ENCODE measurements at regions not wholly inside any gene's neighbourhood (a gene's known extent, or its start where the extent isn't known, plus 50 kb on each side); places are given as distances from the start of the nearest gene placed in this dataset.

- 66% methylated on average over 4 of the region's 4 CpGs for WGBS (ENCODE audit: insufficient coverage)
- Histone ChIP-seq H3K4me3 (ENCODE audit: control insufficient read depth in 1 of 7, extremely low read depth in 1 of 7, insufficient read depth in 4 of 7, low read depth in 2 of 7, low read length in 6 of 7) (no peak overlapping the region), H3K36me3 (ENCODE audit: control insufficient read depth in 4 of 4, insufficient read depth in 4 of 4, low read length in 3 of 4) (no peaks in the 10 kb centered on the region), H3K27me3 (replicated peaks in 2 of 5; ENCODE audit: control insufficient read depth in 4 of 5, insufficient read depth in 5 of 5, low read length in 4 of 5) (no peaks in the 10 kb centered on the region), H3K4me1 (ENCODE audit: control extremely low read depth in 1 of 4, control insufficient read depth in 4 of 4, insufficient read depth in 4 of 4, low read length in 3 of 4) (no peaks in the 10 kb centered on the region), H3K27ac (ENCODE audit: insufficient read depth in 1 of 2, low read depth in 1 of 2, low read length in 2 of 2, poor library complexity in 1 of 2, severe bottlenecking in 2 of 2) (no peak overlapping the region), H3K9me3 (ENCODE audit: control extremely low read depth in 1 of 5, control insufficient read depth in 4 of 5, insufficient read depth in 2 of 5, low read depth in 1 of 5, low read length in 4 of 5) (no peaks in the 10 kb centered on the region)
- ChIA-PET POLR2A (no interaction called here), CTCF (no interaction called here)
- no peak for DNase-seq
Observed at GRCh38 chr10:109030581-109031210, 892.6 kb downstream of the XPNPEP1 start.

DNA sequence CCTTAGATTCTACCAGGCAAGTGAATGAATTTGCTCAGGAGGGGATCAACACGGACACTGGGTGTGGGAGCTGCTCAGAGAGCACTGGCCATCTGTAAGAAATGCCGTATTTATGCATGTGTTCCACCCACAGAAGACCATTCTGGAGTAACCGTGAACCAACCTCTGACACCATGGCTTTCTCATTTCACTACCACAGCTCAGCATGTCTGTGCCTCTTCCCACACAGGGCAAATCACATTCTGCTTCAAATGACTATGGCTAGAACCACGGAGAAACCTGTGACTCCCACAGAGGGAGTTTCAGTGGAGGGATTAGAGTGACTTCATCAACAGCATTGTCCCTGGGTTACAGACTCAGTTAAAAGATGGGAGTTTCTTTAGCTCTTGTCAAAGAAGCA is 893.4 kb downstream of the XPNPEP1 start:
- 100% methylated on average over 3 of the region's 4 CpGs for WGBS (ENCODE audit: insufficient coverage)
- H3K4me3 ChIP-seq (ENCODE audit: control insufficient read depth in 1 of 7, extremely low read depth in 1 of 7, insufficient read depth in 4 of 7, low read depth in 2 of 7, low read length in 6 of 7): no peak overlapping the region
- ChIA-PET POLR2A (interaction anchor here (0.6 kb wide), 1 partner anchor 14 kb away, joined by 3 read pairs; no protein-coding TSS in a partner anchor), CTCF (no interaction called here)
- no peaks in the 10 kb centered on the region for H3K36me3 ChIP-seq (ENCODE audit: control insufficient read depth in 4 of 4, insufficient read depth in 4 of 4, low read length in 3 of 4)
- no peaks in the 10 kb centered on the region for H3K27me3 ChIP-seq (replicated peaks in 2 of 5; ENCODE audit: control insufficient read depth in 4 of 5, insufficient read depth in 5 of 5, low read length in 4 of 5)
- DNase-seq: no peak
- no peaks in the 10 kb centered on the region for H3K4me1 ChIP-seq (ENCODE audit: control extremely low read depth in 1 of 4, control insufficient read depth in 4 of 4, insufficient read depth in 4 of 4, low read length in 3 of 4)
- no peaks in the 10 kb centered on the region for H3K9me3 ChIP-seq (ENCODE audit: control extremely low read depth in 1 of 5, control insufficient read depth in 4 of 5, insufficient read depth in 2 of 5, low read depth in 1 of 5, low read length in 4 of 5)
- H3K27ac ChIP-seq (ENCODE audit: insufficient read depth in 1 of 2, low read depth in 1 of 2, low read length in 2 of 2, poor library complexity in 1 of 2, severe bottlenecking in 2 of 2): no peak overlapping the region

DNA sequence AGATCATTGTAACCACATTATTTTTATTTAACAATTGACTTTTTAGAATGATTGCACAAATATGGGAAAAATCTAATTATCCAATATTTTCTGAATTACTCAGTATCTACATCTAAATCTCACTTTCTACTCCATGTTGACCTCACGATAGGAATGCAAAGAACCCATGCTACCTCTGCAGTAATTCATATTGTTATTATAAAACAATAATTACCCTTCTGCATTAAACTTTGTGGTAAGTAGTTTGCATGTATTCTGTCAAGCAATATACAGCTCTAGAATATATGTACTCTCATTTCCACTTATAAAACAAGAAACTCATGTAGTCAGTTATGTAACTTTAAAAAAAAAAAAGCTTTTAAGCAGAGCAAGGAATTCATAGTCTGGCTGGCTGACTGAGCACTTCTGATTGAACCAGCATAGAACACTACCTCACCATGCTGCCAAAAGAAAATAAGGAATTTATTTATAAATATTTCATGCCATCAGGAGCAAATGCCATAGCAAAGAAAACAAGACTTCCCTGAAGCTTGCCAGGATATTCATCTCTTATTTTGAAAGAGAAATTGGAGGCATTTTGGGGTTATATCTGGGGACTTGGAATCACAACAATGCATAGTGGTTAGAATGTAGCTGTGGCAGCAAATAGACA is 895.7 kb downstream of the XPNPEP1 start:
- CTCF ChIA-PET: no interaction called here
- no peaks in the 10 kb centered on the region for H3K36me3 ChIP-seq (ENCODE audit: control insufficient read depth in 4 of 4, insufficient read depth in 4 of 4, low read length in 3 of 4)
- no peaks in the 10 kb centered on the region for H3K27me3 ChIP-seq (replicated peaks in 2 of 5; ENCODE audit: control insufficient read depth in 4 of 5, insufficient read depth in 5 of 5, low read length in 4 of 5)
- POLR2A ChIA-PET: no interaction called here
- no peak overlapping the region for H3K4me3 ChIP-seq (ENCODE audit: control insufficient read depth in 1 of 7, extremely low read depth in 1 of 7, insufficient read depth in 4 of 7, low read depth in 2 of 7, low read length in 6 of 7)
- no CpG with 5 or more reads among the region's 1 CpG for WGBS (ENCODE audit: insufficient coverage)
- no peaks in the 10 kb centered on the region for H3K4me1 ChIP-seq (ENCODE audit: control extremely low read depth in 1 of 4, control insufficient read depth in 4 of 4, insufficient read depth in 4 of 4, low read length in 3 of 4)
- H3K27ac ChIP-seq (ENCODE audit: insufficient read depth in 1 of 2, low read depth in 1 of 2, low read length in 2 of 2, poor library complexity in 1 of 2, severe bottlenecking in 2 of 2): no peak overlapping the region
- DNase-seq: no peak
- no peaks in the 10 kb centered on the region for H3K9me3 ChIP-seq (ENCODE audit: control extremely low read depth in 1 of 5, control insufficient read depth in 4 of 5, insufficient read depth in 2 of 5, low read depth in 1 of 5, low read length in 4 of 5)

DNA sequence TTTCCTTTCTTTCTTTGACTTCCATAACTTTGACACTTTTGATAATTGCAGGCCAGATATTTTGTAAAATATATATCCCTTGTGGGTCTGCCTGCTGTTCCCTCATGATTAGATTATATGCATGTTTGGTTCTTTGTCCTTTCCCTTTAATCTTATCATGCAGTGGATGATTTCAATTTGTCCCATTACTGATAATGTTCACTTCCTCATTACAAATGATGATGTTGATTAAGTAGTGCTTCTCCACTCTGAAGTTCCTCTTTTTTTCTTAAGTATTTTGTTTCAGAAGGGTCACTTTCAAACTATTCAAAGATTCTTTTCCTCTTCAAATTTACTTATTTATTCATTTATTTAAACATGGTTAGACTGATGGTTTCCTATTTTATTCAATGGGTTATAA is 898.1 kb downstream of the XPNPEP1 start:
- H3K27ac ChIP-seq (ENCODE audit: insufficient read depth in 1 of 2, low read depth in 1 of 2, low read length in 2 of 2, poor library complexity in 1 of 2, severe bottlenecking in 2 of 2): no peak overlapping the region
- ChIA-PET POLR2A (no interaction called here), CTCF (no interaction called here)
- no peak overlapping the region for H3K4me3 ChIP-seq (ENCODE audit: control insufficient read depth in 1 of 7, extremely low read depth in 1 of 7, insufficient read depth in 4 of 7, low read depth in 2 of 7, low read length in 6 of 7)
- peak; percentile 10 to 68 (median 30) for DNase-seq
- no peaks in the 10 kb centered on the region for H3K27me3 ChIP-seq (replicated peaks in 2 of 5; ENCODE audit: control insufficient read depth in 4 of 5, insufficient read depth in 5 of 5, low read length in 4 of 5)
- no peaks in the 10 kb centered on the region for H3K4me1 ChIP-seq (ENCODE audit: control extremely low read depth in 1 of 4, control insufficient read depth in 4 of 4, insufficient read depth in 4 of 4, low read length in 3 of 4)
- no peaks in the 10 kb centered on the region for H3K9me3 ChIP-seq (ENCODE audit: control extremely low read depth in 1 of 5, control insufficient read depth in 4 of 5, insufficient read depth in 2 of 5, low read depth in 1 of 5, low read length in 4 of 5)
- H3K36me3 ChIP-seq (ENCODE audit: control insufficient read depth in 4 of 4, insufficient read depth in 4 of 4, low read length in 3 of 4): no peaks in the 10 kb centered on the region

DNA sequence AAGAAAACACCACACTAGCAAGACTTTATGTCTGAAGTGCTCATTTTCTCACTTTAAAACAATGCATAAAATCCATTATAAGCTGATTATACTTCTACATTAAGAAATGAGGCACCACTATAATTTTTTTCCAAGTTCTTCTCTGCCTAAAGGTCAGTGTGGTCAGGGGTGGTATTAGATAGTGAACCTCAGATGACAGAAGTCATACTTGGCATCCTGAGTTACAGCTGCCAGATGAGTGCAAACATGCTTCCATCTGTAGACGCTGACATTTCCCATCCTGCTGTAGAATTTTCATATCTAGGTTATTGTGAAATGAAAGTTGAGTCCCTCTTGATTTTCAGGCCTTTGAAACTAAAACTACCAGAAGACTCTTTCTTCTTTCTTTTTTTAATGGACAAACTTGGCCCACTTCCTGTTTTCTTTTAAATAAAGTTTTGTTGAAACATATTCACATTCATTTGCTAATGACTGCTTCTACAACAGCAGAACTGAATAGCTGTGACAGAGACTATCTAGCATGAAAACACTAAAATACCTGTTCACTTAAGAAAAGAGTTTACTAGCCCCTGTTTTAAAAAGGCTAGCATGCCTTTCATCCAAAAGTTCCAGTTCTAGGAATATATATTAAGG is 900.8 kb downstream of the XPNPEP1 start:
- Histone ChIP-seq H3K27me3 (replicated peaks in 2 of 5; ENCODE audit: control insufficient read depth in 4 of 5, insufficient read depth in 5 of 5, low read length in 4 of 5) (no peaks in the 10 kb centered on the region), H3K36me3 (ENCODE audit: control insufficient read depth in 4 of 4, insufficient read depth in 4 of 4, low read length in 3 of 4) (no peaks in the 10 kb centered on the region), H3K27ac (ENCODE audit: insufficient read depth in 1 of 2, low read depth in 1 of 2, low read length in 2 of 2, poor library complexity in 1 of 2, severe bottlenecking in 2 of 2) (no peak overlapping the region), H3K4me1 (ENCODE audit: control extremely low read depth in 1 of 4, control insufficient read depth in 4 of 4, insufficient read depth in 4 of 4, low read length in 3 of 4) (no peaks in the 10 kb centered on the region), H3K4me3 (ENCODE audit: control insufficient read depth in 1 of 7, extremely low read depth in 1 of 7, insufficient read depth in 4 of 7, low read depth in 2 of 7, low read length in 6 of 7) (no peak overlapping the region), H3K9me3 (ENCODE audit: control extremely low read depth in 1 of 5, control insufficient read depth in 4 of 5, insufficient read depth in 2 of 5, low read depth in 1 of 5, low read length in 4 of 5) (no peaks in the 10 kb centered on the region)
- DNase-seq: no peak
- CTCF ChIA-PET: no interaction called here
- POLR2A ChIA-PET: no interaction called here
- WGBS (ENCODE audit: insufficient coverage): 60% methylated on average over 1 of the region's 1 CpG

- Histone ChIP-seq H3K4me3 (ENCODE audit: control insufficient read depth in 1 of 7, extremely low read depth in 1 of 7, insufficient read depth in 4 of 7, low read depth in 2 of 7, low read length in 6 of 7) (no peak overlapping the region), H3K27me3 (replicated peaks in 2 of 5; ENCODE audit: control insufficient read depth in 4 of 5, insufficient read depth in 5 of 5, low read length in 4 of 5) (no peaks in the 10 kb centered on the region), H3K4me1 (ENCODE audit: control extremely low read depth in 1 of 4, control insufficient read depth in 4 of 4, insufficient read depth in 4 of 4, low read length in 3 of 4) (no peaks in the 10 kb centered on the region), H3K27ac (ENCODE audit: insufficient read depth in 1 of 2, low read depth in 1 of 2, low read length in 2 of 2, poor library complexity in 1 of 2, severe bottlenecking in 2 of 2) (no peak overlapping the region), H3K36me3 (ENCODE audit: control insufficient read depth in 4 of 4, insufficient read depth in 4 of 4, low read length in 3 of 4) (no peaks in the 10 kb centered on the region), H3K9me3 (ENCODE audit: control extremely low read depth in 1 of 5, control insufficient read depth in 4 of 5, insufficient read depth in 2 of 5, low read depth in 1 of 5, low read length in 4 of 5) (no peaks in the 10 kb centered on the region)
- DNase-seq: no peak
- WGBS (ENCODE audit: insufficient coverage): 81% methylated on average over 3 of the region's 6 CpGs
- CTCF ChIA-PET: no interaction called here
- POLR2A ChIA-PET: no interaction called here
Observed at GRCh38 chr10:109019001-109019424, 904.3 kb downstream of the XPNPEP1 start.

GRCh38 chr10:109007514-109007913 is 915.8 kb downstream of the XPNPEP1 start:
- no peak for DNase-seq
- ChIA-PET CTCF (no interaction called here), POLR2A (no interaction called here)
- WGBS (ENCODE audit: insufficient coverage): 88% methylated on average over 1 of the region's 1 CpG
- Histone ChIP-seq H3K27ac (ENCODE audit: insufficient read depth in 1 of 2, low read depth in 1 of 2, low read length in 2 of 2, poor library complexity in 1 of 2, severe bottlenecking in 2 of 2) (no peak overlapping the region), H3K9me3 (ENCODE audit: control extremely low read depth in 1 of 5, control insufficient read depth in 4 of 5, insufficient read depth in 2 of 5, low read depth in 1 of 5, low read length in 4 of 5) (no peaks in the 10 kb centered on the region), H3K27me3 (replicated peaks in 2 of 5; ENCODE audit: control insufficient read depth in 4 of 5, insufficient read depth in 5 of 5, low read length in 4 of 5) (no peaks in the 10 kb centered on the region), H3K36me3 (ENCODE audit: control insufficient read depth in 4 of 4, insufficient read depth in 4 of 4, low read length in 3 of 4) (no peaks in the 10 kb centered on the region), H3K4me1 (ENCODE audit: control extremely low read depth in 1 of 4, control insufficient read depth in 4 of 4, insufficient read depth in 4 of 4, low read length in 3 of 4) (no peaks in the 10 kb centered on the region), H3K4me3 (ENCODE audit: control insufficient read depth in 1 of 7, extremely low read depth in 1 of 7, insufficient read depth in 4 of 7, low read depth in 2 of 7, low read length in 6 of 7) (no peak overlapping the region)

All from common myeloid progenitor, CD34-positive (primary cell).